HG02642 (cell line): ENCODE measurements at regions not wholly inside any gene's neighbourhood (a gene's known extent, or its start where the extent isn't known, plus 50 kb on each side); places are given as distances from the start of the nearest gene placed in this dataset.
A peak's percentile ranks its signal among the peaks of the same experiment; 100 is the strongest.

ENCODE experiments used
- ATAC-seq: cut with Tn5 transposase; IDR thresholded peaks from one replicate; pipeline ENCODE4 v1.9.1; 2021; ENCODE audit warnings: mild to moderate bottlenecking; ENCODE audit not compliant: unreplicated experiment, poor library complexity

GRCh38 chr10:33535866-33536265 is 201.4 kb upstream of the NRP1 start:
- ATAC-seq = no peak

DNA sequence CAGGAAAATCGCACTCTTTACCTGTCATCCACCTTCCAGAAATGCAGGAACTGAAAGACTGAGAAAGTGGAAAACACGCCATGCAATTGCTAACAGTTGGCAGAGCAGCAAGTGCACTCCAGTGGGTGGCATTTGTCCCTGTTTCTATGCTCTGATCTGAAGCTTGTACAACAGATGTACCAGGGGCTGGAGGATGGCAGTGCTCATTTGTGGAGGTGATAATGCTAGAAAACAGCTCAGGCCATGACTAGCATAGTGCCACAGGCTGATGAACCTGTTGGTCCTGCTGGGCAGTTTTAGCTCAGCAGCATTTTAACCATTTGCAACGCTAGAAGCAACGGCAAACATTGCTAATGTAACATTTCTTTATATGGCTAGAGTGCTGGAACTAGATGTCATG is 199.9 kb upstream of the NRP1 start:
- ATAC-seq = no peak

GRCh38 chr10:33533612-33534011 is 199.1 kb upstream of the NRP1 start:
- no peak for ATAC-seq

- ATAC-seq = no peak
Observed at GRCh38 chr10:33532901-33533300, 198.4 kb upstream of the NRP1 start.

GRCh38 chr10:33529234-33529633 is 194.8 kb upstream of the NRP1 start:
- ATAC-seq = no peak

DNA sequence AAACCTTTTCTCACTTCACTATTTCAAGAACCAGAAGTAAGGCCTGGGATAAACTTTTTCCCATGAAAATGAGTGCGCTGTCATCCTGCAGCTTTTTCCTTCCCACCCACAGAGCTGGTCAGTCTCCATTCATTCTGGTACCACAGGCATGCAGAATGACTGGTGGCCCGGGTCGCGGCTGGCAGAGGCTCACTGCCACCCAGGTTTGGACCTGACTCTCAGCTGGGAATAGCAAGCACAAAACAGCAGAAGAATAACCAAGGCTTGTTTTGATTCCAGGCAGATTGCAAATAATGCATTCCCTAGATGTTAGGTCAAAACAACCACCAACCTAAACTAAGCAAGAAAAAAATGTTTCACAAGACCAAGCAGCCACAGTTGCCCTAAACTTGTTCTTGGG is 190.5 kb upstream of the NRP1 start:
- ATAC-seq = no peak

- ATAC-seq = no peak
Observed at GRCh38 chr10:33524041-33524440, 189.6 kb upstream of the NRP1 start.

DNA sequence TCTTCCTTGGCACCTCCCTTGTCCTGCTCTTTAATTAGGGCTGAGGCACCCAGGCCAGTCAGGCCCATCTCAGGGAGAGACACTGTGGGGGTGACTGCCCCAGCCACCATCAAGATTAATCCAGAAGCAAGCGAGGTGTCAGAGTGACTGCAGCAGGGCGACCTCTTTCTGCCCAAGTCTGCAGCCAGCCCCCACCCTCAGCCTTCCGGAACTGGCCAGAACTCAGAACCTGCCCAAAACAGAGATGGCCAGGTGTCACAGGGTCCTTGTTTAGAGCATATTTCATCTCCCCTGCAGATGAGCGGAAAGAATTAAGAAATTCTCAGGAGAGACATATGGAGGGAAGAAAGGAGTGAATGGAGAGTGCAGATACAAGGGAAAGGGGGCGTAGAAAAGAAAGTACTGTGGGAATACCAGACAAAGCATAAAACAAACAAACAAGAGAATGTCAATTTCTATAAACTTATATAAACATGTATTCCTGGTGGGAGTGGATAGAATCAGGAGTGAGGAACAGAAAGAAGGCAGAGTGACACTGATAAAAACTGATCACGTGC is 188.8 kb upstream of the NRP1 start:
- ATAC-seq = no peak

DNA sequence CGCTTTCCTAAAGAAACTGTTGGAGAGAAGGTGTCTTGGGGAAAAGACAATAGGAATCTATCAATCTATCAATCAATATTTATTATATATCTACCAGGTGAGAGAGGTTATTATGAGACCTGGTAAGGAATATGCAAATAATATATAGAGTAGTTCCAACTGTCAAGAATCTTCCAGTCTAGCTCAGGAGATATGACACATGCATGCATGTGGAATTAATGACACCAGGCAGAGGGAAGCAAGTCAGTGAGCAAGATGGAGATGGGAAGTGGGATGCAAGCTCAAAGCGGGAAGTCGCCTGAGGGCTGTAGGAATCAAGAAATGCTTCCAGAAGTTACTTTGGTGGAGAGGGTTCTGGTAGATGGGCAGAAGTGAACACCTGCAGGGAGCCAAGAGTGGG is 187.4 kb upstream of the NRP1 start:
- no peak for ATAC-seq

DNA sequence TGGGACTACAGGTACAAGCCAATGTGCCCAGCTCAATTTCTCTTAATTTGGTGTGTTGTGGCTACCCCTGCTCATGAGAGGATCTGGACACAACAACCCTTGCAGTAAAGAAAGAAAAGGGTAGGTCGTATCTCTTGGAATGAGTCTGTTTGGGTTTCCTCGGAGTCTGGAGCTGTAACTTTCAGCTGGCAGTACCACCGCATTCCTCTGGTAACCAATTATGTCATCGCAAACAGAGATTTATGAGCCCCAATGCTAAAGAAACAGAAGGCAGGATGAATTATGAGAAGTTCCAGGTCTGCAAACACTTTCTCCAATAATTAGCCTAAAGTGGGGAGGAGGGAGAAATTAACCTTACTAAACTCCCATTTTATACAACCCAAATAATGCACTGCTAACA is 186.6 kb upstream of the NRP1 start:
- no peak for ATAC-seq

DNA sequence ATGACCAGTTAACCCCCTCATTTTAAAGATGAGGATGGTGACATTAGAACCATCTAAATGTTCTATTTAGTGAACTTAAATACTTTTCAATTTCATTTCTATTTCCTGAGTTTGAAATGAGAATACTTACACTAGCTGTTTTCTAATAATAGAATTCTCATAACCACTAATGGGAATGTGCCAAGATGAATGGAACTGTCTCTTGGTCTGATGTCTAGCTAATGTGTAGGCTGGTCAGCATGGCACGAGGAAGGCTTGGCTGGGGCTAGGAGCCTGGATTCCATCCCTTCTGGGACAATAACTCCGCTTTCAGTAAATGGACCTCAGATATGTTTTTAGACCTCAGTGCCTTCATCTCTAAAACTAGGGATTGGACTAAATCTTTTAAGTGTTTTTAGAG is 185.8 kb upstream of the NRP1 start:
- no peak for ATAC-seq

DNA sequence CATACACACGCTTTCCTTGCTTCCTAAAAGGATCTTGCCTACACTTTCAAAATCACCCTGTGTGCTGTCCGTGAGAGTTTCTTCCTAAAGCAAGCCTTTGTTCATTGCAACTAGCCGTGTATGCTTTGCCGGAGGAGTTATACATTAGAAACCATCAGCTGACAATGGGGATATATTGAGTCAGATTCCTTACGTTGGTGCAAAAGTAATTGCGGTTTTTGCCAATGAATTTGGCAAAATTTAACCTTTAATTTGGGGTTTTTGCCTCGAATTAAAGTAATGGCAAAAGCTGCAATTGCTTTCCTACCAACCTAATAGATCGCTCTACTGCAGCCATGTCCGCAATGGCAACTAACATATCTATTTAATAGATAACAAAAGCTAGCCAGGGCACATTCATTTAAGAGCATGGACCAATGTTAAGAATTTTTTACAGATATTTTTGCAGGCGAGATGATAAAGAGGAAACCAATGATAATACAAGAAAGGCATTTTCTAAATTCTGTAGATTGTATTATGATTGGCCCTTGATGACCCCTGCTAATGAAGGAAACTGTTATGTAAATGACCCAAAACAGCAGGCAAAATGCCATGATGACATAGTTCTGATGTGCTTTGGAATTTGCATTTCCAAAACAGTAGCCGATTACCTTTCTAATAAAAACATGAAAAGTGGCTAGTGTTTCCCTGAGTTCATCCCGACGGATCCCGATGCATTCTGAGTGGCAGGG is 184.8 kb upstream of the NRP1 start:
- ATAC-seq = no peak

DNA sequence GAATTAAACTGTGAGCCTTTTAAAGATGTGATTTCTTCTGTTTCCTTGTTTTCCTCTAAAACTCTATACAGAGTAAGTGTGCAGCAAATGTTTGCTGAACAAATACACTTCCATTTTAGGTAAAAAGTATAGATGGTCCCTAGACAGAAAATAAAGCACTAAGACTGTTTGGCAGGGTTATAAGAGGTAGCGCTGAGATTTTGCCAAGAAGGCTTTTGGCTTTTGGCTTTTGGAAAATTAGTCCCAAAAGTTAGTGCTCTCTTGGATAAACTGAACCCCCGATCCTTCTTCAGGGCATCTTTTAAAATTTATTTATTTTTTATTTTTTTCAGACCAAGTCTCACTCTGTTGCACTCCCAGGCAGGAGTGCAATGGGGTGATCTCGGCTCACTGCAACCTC is 175.7 kb upstream of the NRP1 start:
- ATAC-seq = no peak

DNA sequence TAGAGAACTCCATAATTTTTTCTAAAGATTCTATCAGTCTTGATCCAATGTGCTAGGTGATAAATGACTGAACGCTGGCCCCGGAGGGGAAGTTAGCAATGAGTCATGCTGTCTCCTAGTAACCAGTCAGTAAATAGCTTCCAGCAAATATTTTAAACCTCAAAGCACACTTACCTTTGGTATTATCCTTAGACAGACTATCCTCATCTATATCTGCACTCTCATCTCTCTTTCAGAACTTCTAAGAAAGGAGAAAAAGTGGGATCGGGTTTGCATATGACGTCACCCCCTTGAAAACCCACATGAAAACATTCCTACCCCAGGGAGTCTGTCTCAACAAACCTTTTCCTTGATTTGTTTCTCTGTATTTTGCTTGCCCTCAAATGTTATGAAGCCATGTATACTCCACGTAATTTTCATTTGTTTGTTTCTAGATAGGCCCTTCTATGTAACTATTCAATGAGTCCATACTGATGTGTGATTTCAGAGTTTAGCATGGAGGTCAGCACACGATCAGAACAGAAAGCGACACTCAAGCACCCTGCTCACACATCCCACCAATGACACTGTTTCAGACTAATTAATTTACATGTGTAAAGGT is 174.9 kb upstream of the NRP1 start:
- ATAC-seq = peak; percentile 75

DNA sequence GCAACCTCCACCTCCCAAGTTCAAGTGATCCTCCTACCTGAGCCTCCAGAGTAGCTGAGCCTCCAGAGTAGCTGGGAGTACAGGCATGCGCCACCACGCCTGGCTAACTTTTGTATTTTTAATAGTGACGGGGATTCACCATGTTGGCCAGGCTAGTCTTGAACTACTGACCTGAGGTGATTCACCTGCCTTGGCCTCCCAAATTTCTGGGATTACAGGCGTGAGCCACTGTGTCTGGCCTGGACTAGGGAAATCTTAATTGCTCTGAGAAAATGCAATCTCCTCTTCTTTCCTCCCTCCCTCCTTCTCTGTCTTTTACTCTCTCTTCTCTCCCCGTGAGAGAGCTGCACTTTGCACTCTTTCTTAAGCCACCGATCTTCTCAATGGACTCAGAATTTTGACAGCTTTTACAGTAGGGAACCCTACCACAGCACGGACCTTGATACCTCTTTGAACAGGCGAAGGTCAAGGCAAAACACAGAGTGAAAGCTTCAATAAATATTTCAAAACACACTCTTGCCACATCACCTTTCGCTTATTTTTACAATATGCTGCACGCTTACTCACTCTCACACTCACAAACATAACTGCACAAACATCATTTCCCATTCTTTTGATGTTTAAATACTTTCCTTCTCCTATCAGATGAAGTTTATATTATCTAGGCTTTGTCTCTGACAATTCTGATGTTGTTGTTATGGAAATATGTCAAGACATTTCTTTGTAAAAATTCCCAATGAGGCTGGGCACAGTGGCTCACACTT is 173.4 kb upstream of the NRP1 start:
- no peak for ATAC-seq

- ATAC-seq = peak; percentile 59
Observed at GRCh38 chr10:33506838-33507661, 172.6 kb upstream of the NRP1 start.

GRCh38 chr10:33506391-33506790 is 171.9 kb upstream of the NRP1 start:
- ATAC-seq = no peak

- no peak for ATAC-seq
Observed at GRCh38 chr10:33501161-33501560, 166.7 kb upstream of the NRP1 start.

GRCh38 chr10:33498391-33498891 is 164.0 kb upstream of the NRP1 start:
- no peak for ATAC-seq

DNA sequence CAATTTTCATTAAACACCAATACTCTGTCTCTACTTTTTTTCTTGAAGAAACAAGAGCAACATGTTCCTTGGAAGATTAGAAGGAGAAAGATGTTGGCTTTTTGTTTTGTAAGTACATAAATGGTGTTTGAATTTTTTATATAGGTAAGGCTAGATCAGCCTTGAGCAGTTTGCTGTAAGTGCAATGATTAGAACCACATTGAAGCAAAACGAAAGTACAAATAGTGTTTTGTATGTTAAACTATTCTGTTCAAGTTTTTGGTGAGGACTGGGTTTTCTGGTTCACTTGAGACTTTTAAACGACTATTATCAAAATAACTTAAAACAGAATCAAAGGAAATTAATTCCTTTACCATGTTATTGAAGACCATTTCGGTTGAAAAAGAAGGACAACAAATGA is 162.9 kb upstream of the NRP1 start:
- ATAC-seq = no peak
